Type B pancreatic cell (in vitro differentiated cells): ENCODE measurements at regions not wholly inside any gene's neighbourhood (a gene's known extent, or its start where the extent isn't known, plus 50 kb on each side); places are given as distances from the start of the nearest gene placed in this dataset.

Experiments
- DNase-seq: peaks from one replicate; pipeline ENCODE4 v3.0.0; 2021; ENCODE audit warnings: mixed read lengths; ENCODE audit not compliant: unreplicated experiment; ENCODE audit errors: extremely low spot score
- H3K27ac Mint-ChIP-seq: 2 replicates; pipeline ENCODE4 v1.8.0; 2021; ENCODE audit warnings: mild to moderate bottlenecking, mixed read lengths
- H3K27me3 Mint-ChIP-seq: 2 replicates; pipeline ENCODE4 v1.8.0; 2021; ENCODE audit warnings: mixed read lengths
- H3K36me3 Mint-ChIP-seq: 2 replicates; pipeline ENCODE4 v1.8.0; 2021; ENCODE audit warnings: mixed read lengths
- H3K4me1 Mint-ChIP-seq: one replicate; pipeline ENCODE4 v1.8.0; 2021; ENCODE audit warnings: mixed read lengths; ENCODE audit not compliant: unreplicated experiment
- H3K4me3 Mint-ChIP-seq: 2 replicates; pipeline ENCODE4 v1.8.0; 2021; ENCODE audit warnings: mild to moderate bottlenecking, mixed read lengths
- H3K9me3 Mint-ChIP-seq: 2 replicates; pipeline ENCODE4 v1.8.0; 2021; ENCODE audit warnings: mixed read lengths
- TF ChIP-seq, protein P1 (sequence below): fragments of 200-600 bp; sonication (generic); conservative IDR thresholded peaks from 2 replicates; pipeline ENCODE4 v1.5.0; 2021; ENCODE audit warnings: antibody characterized with exemption, mild to moderate bottlenecking

DNA sequence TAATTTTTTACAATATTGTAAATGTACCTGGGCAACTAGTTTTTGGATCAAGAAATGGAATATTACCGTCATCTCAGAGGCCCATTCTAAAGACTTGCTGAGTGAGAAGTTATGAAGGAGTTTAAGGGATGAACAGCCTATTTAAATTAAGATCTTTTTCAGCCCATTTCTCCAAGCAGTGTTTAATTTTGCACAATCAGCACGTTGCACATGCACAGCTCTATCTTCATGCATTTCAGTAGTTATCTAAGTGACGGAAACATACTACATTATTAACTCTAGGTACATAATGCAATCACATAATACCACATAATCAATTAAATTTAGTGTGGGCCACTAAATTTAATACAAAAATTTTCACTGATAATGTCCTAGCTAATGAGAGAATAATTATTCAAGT lies 582.1 kb upstream of the DSEL start:
- TF ChIP-seq, protein P1, sequence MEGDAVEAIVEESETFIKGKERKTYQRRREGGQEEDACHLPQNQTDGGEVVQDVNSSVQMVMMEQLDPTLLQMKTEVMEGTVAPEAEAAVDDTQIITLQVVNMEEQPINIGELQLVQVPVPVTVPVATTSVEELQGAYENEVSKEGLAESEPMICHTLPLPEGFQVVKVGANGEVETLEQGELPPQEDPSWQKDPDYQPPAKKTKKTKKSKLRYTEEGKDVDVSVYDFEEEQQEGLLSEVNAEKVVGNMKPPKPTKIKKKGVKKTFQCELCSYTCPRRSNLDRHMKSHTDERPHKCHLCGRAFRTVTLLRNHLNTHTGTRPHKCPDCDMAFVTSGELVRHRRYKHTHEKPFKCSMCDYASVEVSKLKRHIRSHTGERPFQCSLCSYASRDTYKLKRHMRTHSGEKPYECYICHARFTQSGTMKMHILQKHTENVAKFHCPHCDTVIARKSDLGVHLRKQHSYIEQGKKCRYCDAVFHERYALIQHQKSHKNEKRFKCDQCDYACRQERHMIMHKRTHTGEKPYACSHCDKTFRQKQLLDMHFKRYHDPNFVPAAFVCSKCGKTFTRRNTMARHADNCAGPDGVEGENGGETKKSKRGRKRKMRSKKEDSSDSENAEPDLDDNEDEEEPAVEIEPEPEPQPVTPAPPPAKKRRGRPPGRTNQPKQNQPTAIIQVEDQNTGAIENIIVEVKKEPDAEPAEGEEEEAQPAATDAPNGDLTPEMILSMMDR = no peak
- H3K36me3 Mint-ChIP-seq = no peaks in the 10 kb centered on the region
- H3K27ac Mint-ChIP-seq = no peak overlapping the region
- no peaks in the 10 kb centered on the region for H3K9me3 Mint-ChIP-seq
- DNase-seq = no peak
- no peaks in the 10 kb centered on the region for H3K27me3 Mint-ChIP-seq
- no peaks in the 10 kb centered on the region for H3K4me1 Mint-ChIP-seq
- H3K4me3 Mint-ChIP-seq = no peak overlapping the region

GRCh38 chr18:68086481-68086880 lies 570.0 kb upstream of the DSEL start:
- no peaks in the 10 kb centered on the region for H3K27me3 Mint-ChIP-seq
- peaks cover 11% of the 10 kb centered on the region for H3K4me1 Mint-ChIP-seq
- no peaks in the 10 kb centered on the region for H3K36me3 Mint-ChIP-seq
- H3K27ac Mint-ChIP-seq = no peak overlapping the region
- no peak overlapping the region for H3K4me3 Mint-ChIP-seq
- H3K9me3 Mint-ChIP-seq = no peaks in the 10 kb centered on the region
- TF ChIP-seq, protein P1 = no peak
- DNase-seq = no peak

DNA sequence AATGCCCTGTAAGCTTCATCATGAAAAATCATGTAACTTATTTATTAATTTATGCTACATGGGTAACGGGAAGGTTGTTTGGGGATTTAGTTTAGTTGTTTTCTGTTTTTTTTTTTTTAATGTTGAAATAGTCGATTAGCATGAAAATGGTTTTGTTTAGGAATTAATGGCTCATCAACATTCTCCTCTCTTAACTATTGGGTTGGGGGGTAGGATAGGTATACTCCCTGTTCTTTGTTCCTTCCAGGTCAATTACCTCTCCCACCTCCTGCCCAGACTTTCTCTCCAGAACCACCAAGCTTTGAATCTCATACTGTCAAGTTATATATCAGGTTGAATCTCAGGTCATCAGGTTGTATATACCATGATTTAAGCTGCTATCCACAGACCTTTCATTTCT lies 568.7 kb upstream of the DSEL start:
- Mint-ChIP-seq H3K36me3 (no peaks in the 10 kb centered on the region), H3K27ac (no peak overlapping the region), H3K4me1 (peaks cover 11% of the 10 kb centered on the region), H3K9me3 (no peaks in the 10 kb centered on the region), H3K4me3 (no peak overlapping the region), H3K27me3 (no peaks in the 10 kb centered on the region)
- TF ChIP-seq, protein P1 = no peak
- DNase-seq = no peak

DNA sequence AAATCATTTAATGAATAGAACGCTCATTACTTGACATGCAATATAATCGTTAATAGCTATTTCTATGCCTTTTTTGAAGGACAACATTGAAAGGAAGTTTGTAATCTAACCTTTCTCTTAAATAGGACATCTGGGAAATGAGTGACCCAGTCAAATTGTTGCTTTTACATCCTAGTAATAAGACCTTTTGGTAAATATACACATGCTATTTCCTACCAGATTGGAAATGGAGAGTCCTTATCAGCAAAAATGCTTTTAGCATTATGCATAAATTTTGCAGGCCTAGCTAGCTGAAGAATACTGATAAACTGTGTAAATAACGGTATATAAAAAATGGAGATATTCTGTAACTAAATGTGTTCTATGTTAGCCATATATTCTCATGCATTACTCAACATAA lies 567.3 kb upstream of the DSEL start:
- H3K4me3 Mint-ChIP-seq = no peak overlapping the region
- H3K36me3 Mint-ChIP-seq = no peaks in the 10 kb centered on the region
- no peaks in the 10 kb centered on the region for H3K27me3 Mint-ChIP-seq
- TF ChIP-seq, protein P1 = no peak
- no peak overlapping the region for H3K27ac Mint-ChIP-seq
- H3K9me3 Mint-ChIP-seq = no peaks in the 10 kb centered on the region
- peaks cover 11% of the 10 kb centered on the region for H3K4me1 Mint-ChIP-seq
- DNase-seq = no peak

- no peak for DNase-seq
Observed at GRCh38 chr18:68083131-68083530, 566.6 kb upstream of the DSEL start.

More at GRCh38 chr18:68083131-68083530, 566.6 kb upstream of the DSEL start:
- peaks cover 11% of the 10 kb centered on the region for H3K4me1 Mint-ChIP-seq
- H3K9me3 Mint-ChIP-seq = no peaks in the 10 kb centered on the region
- no peaks in the 10 kb centered on the region for H3K27me3 Mint-ChIP-seq
- H3K4me3 Mint-ChIP-seq = no peak overlapping the region
- TF ChIP-seq, protein P1 = no peak
- no peaks in the 10 kb centered on the region for H3K36me3 Mint-ChIP-seq
- no peak overlapping the region for H3K27ac Mint-ChIP-seq
